T-helper 1 cell treated with Interleukin-12 subunit alpha and Interleukin-12 subunit beta and Interleukin-4 antibody, amounts not matched to agents 30 ng/mL and 1 ng/mL, for 36 hours (primary cell): ENCODE measurements at regions not wholly inside any gene's neighbourhood (a gene's known extent, or its start where the extent isn't known, plus 50 kb on each side); places are given as distances from the start of the nearest gene placed in this dataset.
"Not testable (repeated sequence)": the region's sequence is repeated elsewhere in the genome, so short reads cannot be mapped to it uniquely, and the experiment has no call there.

Experiments
- intact Hi-C: fragments of 100-400 bp; cut with micrococcal nuclease; formaldehyde crosslinking; loops from one replicate; pipeline ENCODE4 v1.15.1; 2024

DNA sequence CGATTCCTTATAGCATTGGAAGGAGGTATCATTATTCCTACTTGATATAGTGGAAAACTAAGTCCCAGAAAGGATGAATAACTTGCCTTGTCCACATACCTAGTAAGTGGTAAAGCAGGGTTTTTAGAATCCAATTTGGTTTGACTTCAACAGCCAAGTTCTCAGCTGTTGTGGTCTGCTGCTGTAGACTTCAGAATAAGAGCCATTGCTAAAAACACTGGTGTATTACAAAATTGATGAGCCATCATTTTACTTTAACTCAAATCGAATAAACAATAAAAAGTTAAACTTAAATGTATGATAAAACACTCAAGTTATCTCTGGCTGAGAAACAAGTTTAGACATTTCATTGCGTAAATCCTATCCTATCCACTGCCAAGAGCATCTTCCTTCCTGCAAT, 610.8 kb downstream of the TLE1 start:
- intact Hi-C loops = no loop called here

DNA sequence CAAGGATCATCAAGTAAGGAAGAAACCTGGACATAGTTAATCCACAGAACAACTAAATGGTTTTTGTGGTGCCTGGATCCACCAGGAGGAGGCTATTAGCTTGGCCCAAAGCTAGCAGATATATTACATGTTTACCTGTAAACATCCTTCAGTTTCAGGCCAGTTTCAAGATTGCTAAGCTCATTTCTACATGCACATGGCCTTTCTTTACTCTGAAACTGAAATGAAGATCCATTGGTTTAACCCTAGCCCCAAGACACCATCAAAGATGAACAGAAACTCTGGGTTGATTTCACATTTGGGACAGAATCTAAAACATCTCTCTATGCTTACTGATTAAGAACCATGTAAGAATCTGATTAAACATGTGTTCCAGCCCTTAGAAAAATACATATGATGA, 611.8 kb downstream of the TLE1 start:
- intact Hi-C loops = no loop called here

DNA sequence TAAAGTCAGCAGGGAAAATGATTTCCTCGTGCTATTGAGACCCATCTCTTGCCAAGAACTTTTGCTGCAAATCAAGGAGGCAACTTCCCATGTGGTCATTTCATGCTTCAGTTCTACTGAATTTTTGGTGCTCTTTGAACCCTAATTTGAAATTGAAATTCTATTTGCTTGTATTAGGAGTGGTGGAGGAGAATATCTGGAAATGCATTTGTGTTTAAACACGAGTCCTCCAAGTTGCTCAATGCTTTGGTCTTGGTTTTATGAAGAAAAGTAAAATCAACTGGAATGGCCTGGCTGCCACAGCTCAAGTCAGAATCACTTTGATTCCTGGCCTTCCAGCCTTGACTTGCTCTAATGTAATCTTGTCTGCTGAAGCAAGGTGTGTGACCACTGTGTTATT, 613.2 kb downstream of the TLE1 start:
- intact Hi-C loops = no loop called here

DNA sequence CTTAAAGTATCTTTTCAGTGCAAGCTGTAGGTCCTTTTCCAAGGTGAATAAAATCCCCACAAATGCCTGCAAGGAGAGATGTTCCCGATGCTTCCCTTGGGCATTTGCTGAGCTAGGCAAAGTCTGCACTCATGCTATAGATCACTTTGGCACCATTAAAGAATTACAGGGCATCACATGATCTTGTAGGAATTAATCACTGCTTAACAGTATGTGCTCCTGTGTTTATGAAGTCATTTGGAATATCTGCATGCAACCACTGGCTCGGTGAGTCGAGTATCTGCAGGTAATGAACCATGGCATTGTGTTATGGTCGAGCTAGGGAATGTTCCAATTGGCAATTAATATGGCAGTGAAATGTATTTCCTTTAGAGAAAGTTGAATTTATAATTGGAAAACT, 615.1 kb downstream of the TLE1 start:
- intact Hi-C loops = no loop called here

DNA sequence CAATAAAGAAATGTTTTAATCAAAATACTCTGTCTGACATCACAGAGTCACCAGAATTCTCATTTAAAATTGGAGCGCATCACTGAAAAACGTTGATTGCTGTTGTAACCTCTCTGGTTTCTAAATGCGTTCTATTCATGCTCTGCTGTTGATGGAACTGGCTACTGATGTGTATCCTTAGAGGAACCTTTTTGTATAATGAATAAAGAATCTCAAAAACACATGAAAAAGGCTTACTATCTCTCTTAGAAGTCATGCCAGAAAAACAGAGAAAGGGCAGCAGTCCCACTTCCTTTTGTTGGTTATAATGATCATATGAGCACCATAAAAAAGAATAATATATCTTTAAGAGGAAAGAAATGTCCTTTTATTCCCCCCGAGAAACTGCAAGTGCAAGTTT, 615.5 kb downstream of the TLE1 start:
- intact Hi-C loops = no loop called here

DNA sequence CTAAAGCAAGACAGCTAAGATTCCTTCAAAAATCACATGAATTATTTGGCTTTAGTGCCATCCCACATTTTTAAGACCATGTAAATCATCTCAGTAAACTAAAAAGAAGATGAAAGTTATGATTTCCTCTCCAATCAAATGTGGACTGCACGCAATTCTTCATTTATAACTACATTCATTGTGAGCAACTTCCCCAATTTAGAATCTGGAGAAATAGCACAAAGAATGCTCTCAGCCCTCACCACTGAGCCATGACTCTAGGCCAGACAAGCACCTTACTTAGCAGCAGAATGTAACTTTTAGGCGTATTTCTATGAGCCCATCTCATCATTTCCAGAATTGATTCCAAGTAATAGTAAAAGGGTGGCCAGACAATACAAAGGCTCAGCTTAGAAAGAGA, 616.6 kb downstream of the TLE1 start:
- intact Hi-C loops = no loop called here

DNA sequence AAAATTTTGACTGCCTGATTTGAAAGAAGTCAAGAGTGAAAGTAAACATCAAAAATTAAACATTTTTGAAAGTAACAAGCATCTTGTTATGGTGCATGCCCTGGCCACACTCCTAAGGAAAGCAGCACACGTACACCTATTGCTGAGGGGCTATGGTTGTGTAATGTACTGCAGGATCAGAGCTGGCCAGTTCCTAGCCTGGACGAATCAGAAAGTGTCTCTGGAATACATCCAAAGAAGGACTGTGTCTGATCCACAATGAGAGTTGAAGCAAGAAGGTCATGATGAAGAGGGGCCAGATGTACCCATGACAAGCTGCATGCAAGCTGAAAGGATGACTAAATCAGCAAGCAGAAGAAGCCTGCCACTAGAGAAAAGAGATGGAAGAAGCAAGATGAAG, 618.2 kb downstream of the TLE1 start:
- intact Hi-C loops = no loop called here

DNA sequence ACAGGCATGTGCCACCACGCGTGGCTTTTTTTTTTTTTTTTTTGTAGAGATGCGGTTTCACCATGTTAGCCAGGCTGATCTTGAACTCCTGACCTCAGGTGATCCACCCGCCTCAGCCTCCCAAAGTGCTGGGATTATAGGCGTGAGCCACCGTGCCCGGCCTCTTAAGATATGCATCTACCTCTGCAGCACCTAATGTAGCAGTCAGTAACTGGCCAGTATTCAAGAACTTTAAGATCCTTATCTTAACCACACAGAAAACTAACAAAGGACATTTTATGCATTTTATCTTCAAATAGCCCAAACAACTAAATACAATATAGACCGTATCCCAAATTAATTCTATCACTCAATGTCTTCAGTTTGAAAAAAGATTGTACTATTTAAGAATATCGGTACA, 618.7 kb downstream of the TLE1 start:
- intact Hi-C loops = no loop called here

DNA sequence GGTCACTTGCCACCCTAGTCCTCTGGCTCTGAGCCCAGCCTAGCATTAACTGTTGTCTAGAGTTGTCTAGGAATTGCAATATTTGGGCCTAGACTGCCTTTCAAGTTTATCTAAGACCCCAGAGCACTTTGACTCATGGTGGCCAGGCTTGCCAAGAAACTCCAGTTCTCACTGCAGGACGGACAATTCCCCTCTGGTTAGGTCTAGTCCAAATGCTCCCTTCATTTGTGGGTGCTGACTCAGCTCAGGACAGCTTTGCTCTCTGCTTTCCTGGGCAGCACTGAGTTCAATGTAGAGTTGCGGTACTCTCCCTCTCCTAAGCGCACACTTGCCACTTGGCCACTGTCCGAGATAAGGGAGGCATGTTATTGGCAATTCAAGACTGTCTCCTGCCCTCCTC, 619.4 kb downstream of the TLE1 start:
- intact Hi-C loops = no loop called here

DNA sequence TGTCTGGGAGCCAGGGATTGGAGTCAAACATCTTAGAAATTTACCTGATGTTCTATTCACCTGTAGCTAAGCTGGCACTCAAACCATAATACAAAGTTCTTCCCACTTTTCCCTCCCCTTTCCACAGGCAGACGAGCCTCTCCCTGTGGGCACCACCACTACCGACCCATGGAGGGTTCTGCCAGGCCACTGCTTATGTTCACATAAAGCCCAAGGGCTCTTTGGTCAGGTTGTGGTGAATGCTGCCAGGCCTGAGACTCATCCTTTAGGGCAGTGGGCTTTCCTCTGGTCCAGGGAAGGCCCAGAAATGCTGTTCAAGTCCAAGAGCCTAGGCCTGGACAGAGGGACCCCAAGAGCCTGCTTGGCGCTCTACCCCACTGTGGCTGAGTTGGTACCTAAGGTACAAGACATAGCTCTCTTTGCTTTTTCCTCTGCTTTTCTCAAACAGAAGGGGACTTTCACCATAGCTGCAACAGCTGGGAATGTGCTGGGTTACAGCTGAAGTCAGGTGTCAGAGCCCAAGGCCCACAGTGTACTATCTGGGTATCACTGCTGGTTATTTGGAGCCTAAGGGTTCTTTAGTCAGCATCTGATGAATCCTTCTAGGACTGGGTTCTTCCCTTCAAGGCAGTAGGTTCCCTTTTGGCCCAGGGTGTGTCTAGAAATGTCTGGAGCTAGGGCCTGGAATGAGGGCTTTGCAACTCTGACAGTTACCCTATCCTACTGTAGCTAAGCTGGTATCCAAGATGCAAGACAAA, 620.1 kb downstream of the TLE1 start:
- intact Hi-C loops = no loop called here

DNA sequence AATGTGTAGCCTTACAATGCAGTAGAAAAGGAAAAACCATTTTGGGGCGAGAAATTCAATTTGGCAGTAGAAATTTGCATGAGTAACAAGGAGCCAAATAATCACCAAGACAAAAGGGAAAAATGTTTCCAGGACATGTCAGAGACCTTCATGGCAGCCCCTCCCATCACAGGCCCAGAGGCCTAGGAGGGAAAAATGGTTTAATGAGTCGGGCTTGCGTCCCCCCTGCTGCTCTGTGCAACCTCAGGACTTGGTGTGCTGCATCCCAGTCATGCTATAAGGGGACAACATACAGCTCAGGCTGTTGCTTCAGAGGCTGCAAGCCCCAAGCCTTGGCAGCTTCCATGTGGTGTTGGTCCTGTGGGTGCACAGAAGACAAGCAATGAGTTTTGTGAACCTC, 626.4 kb downstream of the TLE1 start:
- intact Hi-C loops = not testable (repeated sequence)

DNA sequence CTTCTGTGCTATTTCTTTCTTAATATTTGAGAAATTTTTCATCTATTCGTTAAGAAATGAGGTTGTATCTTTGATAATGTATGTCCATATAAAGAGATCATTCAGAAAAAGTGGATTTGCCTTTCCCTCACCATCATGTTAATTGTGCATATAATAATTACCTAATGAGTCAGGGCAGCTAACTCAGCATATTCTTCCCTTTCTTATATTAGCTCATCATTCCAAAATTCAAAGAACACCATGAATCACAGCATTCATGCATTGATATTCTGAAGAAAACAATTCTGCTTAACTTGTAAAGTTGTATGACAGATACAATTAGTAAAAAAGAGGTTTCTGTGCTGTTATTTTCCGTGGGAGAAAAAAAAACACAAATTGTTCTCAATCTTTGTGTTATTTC, 630.6 kb downstream of the TLE1 start:
- intact Hi-C loops = no loop called here

DNA sequence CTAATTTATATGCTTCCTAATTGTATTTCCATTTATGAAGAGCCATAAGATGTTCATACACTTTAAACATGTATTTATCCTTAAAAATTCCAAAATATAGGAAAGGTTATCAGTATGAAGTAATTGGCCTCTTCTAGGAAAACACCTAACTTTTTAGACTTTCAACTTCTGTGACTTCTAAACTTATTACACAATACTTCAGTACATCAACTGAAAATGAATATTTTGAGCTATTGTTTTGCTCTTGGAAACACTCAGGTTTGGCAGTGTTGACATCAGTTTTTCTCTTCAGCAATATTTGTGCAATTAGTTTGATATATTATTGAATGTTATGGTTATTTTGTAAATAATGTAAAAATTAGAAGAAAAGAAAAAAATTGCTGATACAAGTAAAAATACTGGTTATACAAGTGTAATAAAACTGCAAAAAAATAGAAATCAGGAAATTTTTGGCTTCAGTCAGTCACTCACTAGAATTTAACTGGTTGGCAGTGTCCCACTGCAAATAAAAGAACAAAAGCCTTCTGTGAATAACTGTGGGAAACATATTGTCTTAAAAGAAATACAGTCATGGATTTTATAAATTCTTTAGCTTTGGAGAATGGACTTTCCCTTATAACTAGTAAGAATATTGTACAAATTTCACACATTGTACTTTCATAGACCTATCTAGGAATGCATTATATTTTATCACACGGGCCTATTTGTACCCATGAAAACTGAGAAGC, 635.9 kb downstream of the TLE1 start:
- intact Hi-C loops = no loop called here

DNA sequence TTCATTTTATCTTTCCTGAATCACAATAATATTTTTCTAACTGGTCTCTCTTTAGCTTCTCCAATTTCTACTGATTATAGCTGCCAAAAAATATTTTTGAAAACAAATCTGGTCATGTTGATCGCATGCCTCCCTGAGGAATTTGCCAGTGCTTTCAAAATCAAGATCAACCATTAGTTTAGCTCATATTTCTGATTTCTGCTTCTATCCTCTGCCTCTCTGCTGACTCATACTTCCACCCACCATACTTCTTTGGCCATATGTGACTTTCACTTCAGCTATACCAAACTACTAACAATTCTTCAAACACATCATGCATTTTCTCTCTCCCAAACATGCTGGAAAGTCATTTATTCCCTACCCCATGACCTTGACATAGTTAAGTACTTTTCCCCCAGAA, 636.5 kb downstream of the TLE1 start:
- intact Hi-C loops = no loop called here

DNA sequence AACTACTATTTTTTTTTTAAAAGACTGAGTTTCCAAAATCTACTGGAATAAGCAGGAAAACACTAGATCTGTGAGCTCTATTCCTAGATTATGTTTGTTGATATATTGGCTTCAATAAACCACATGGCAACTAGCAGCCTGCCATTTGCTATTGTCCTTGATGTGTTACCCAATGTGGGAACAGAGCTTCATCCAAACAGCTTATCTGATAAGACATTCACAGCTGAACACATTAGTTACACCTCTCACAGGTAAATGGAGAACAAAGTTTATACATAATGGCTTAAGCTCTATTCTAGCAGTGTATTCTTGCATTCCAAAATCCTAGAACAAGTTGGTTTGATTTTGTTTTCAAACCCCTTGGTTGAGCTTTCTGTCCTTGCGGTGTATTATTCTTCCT, 642.1 kb downstream of the TLE1 start:
- intact Hi-C loops = no loop called here

DNA sequence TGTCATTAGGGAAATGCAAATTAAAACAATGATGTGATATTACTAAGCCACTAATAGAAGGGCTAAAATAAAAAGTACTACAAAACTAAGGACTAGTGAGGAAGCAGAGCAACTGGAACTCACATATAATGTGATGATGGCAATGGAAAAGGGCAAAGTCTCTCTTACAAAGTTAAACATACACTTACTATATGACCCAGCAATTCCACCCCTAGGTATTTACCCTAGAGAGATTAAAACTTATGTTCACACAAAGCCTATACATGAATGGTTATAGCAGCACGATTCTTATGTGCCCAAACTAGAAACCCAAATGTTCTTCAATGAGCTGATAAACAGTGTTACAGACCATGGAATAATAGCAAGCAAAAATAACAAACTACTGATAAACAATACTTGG, 643.7 kb downstream of the TLE1 start:
- intact Hi-C loops = no loop called here

DNA sequence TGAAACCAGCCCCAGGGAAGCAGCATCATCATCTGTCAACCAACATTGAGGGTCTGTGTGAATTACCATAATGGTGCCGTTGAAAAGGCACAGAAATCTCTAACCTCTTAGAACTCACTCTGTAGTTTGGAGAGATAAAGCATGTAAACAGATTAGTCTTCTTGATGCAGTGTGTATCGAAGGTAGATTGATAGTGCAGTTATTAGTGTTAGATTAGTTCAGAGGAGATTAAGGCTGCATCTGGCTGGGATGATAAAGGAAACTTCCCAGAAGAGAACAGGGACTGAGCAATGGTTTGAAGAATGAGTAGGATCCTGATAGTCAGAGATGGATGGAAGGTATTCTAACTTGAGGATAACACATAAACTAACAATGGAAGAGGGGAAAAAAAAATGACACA, 651.5 kb downstream of the TLE1 start:
- intact Hi-C loops = no loop called here

DNA sequence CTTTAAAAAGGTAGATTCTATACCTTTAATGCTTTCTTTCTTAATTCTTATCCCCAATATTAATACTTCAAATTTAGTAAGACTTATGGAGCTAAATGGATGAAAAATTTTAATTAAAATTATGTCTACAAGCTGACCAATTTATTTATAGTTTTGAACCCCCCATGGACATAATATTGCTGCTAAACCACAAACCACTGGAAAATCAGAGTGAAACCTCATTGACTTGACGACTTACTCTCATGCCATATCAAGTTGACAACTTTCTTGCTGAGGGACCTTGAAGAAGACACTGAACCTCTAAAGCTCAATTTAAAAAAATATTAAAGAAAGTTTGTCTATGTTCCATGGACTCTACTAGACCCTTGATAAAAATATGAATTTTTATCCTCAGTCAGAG, 653.7 kb downstream of the TLE1 start:
- intact Hi-C loops = no loop called here

DNA sequence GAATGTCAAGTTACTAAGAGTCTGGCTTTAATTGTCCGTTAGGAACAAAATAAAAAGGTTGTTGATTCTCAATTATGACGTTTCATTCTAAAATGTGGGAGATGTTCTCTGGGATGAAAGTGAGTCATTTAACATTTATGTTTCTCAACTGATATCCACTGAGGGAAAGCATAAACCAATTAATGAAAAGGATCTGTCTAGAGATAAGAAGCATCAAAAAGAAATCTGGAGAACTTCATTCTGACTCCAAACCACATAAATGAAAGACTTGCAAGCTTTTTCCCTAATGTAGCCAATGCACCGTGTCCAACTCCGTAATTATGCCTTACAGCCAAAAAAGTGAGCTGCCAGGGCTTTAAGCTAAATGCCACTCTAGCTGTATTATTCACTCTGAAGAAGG, 654.2 kb downstream of the TLE1 start:
- intact Hi-C loops = no loop called here

DNA sequence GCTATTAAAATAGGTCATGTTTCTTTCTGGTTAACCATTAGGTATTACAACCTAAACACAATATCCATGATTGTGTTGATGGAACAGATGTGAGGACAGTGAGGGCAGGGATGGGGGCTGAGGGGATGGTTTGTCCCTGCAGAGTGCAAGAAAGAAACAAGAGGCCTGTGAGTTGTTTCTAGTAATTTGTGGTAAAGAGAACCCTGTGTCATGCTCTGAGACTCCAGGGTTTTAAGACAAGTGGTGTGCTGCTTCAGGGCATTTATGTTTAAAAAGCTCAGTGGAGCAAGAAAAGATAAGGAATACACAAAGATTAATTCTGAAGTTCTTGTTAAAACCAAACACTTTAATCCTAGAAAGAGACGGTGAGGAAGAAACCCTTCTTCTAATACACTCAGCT, 656.5 kb downstream of the TLE1 start:
- intact Hi-C loops = no loop called here

DNA sequence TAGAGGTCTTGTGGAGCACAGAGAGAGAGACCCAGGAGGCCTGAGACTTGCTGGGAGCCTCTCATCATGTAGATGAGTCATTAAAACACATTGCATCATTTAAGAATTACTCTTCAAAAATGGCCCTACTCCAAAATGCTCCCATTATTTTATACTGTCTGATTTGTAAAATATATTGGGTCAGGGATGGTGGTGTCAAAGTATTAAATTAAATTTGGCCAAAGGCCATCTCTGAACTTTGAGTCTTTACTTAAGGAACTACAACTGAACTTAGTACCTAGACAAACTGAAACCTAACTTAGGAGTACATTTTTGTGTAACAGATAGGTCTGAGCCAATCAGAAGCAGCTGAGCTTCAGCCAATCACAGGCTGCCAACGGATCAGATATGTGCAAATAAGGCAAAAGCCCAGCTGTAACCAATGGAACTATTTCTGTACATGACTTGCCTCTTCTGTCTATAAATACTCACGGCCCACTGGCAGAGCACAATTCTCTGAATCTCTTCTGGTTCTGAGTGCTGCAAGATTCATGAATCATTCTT, 657.2 kb downstream of the TLE1 start:
- intact Hi-C loops = no loop called here

DNA sequence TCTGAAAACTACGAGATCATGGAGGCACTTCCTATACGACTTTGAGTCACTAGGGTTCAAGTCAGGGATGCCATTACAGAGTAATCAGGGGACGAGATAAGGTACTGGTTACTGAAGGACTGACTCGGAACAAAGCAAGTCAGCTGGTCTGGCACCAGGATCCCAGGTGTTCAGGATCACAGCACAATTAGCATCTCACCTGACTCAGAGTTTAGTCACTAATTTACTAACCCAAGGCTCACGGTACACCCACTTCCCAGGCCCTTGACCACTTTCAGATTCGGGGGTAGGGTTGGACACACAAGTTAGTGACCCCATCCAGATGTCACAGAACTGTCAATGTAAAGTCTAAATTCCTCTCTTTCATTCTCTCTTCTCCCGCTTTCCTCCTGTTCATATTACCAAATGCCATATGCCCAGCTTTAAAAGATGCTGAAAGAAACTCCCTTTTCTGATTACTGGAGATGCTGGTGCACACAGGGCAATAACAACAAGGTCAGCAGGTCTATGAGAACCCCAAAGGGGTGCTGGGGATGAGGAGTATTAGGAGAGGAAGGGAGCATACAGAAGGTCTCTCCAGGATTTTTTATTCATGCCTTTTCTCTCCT, 657.8 kb downstream of the TLE1 start:
- intact Hi-C loops = no loop called here

DNA sequence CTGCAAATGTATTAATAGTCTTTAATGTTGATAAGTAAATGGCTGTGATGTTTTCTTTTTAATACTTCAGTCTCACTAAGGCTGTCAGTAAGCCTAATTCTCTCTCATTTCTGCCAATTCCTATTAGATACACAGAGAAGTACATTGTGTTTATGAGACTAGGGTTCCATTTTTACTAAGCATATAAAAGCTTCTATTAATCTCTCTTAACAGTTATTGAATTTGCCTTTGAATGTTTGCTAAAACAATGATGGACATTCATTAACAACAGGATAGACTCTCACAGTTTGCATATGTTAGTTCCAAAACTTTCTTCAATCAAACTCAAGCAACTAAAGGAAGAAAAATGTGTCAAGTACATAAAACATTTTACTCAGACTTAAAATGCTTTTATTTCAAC, 659.3 kb downstream of the TLE1 start:
- intact Hi-C loops = no loop called here
